SK-MEL-5 (cell line): ENCODE measurements at regions not wholly inside any gene's neighbourhood (a gene's known extent, or its start where the extent isn't known, plus 50 kb on each side); places are given as distances from the start of the nearest gene placed in this dataset.
"Not testable (repeated sequence)": the region's sequence is repeated elsewhere in the genome, so short reads cannot be mapped to it uniquely, and the experiment has no call there.

Experiments used
- DNase-seq: peaks from one replicate; pipeline ENCODE4 v3.0.0-alpha.2; 2016; ENCODE audit warnings: low read depth, low spot score
- in situ Hi-C: cut with HindIII; loops from 2 replicates; pipeline ENCODE4 v1.10.0; 2016; ENCODE audit warnings: low sequenced_read_pairs, high pct_unique_total_duplicates, low pct_unique_long_range_greater_than_20kb

GRCh38 chr14:51377186-51377585 lies 137.1 kb downstream of the TMX1 start:
- in situ Hi-C loops, DNase-seq: not testable (repeated sequence)

DNA sequence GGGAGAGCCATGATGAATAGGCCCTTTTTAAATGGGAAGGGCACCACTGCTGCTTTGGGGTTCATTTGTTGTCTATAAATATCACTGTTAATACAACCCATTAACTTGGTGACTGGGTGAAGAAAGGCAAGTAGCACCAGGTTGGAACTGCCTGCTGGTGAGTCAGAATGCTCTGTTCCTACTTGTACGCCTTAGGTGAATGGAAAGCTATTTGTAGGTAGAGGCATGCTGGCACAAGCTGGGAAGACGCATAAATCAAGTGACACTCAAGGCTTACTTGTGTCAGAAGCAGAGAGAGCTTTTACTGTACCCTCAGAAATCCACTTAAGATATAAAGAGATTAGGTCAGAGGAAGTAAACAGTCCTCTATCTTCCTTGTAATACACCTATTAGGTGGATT lies 142.5 kb downstream of the TMX1 start:
- in situ Hi-C loops = no loop called here
- no peak for DNase-seq

GRCh38 chr14:51386411-51386810 lies 146.4 kb downstream of the TMX1 start:
- DNase-seq = no peak

DNA sequence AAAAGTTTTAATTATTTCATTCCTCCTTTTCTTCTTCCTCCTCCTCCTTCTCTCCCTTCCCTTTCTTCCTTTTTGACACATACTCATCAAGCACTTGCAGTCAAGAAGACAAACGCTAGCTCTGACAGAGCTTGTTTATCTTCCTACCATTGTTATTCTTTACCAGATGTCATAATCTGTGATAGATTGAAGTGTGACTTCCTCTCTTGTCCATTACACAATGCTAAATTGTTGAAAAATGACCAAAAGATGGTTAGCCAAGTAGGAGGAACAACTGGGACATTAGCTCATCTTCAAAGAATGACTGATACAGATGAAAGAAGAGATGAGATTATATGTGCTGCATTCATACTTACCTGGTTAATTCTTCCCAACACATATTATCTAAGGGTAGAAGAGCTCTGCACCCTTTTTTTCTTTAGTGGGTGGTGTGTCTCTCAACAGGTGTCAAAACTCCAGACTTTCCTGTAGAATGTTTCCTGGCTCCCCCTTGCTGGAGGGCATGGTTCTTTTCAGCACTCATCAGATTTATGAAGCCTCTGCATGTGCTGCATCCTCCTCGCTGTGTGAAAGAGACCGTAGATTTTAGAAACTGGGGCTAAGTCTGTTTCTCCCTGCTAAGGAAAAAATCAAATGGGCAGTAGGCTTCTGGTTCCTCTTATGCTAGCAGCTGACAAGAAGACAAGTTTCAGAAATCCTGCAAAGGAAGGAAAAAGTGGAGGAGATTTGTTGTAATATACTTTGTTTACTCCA lies 147.1 kb downstream of the TMX1 start:
- DNase-seq = no peak
- in situ Hi-C loops = no loop called here

More at GRCh38 chr14:51386411-51386810, 146.4 kb downstream of the TMX1 start:
- in situ Hi-C loops = no loop called here

DNA sequence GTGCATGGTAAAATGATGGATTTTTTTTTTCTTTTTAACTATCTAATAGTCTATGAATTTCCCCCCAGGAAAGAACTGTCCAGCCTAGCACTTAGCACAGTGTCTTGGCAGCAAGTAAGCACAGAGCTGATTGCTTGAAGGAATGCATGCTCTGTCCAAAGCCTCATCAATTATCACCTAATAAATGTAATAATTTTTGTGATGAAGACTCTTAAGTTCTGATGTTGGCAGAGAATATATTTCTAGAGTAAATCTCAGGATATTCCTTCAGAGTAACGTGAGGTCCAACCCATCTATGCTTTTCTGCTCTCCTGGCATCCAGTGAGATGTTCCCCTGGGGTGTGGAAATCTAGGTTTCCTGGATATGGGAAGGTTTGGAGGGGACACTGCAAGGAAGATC lies 152.4 kb downstream of the TMX1 start:
- no peak for DNase-seq
- in situ Hi-C loops = no loop called here

GRCh38 chr14:51394384-51394783 lies 154.3 kb downstream of the TMX1 start:
- in situ Hi-C loops = no loop called here
- DNase-seq = peak; percentile 43

- no peak for DNase-seq
- in situ Hi-C loops = no loop called here
Observed at GRCh38 chr14:51394804-51395203, 154.8 kb downstream of the TMX1 start.

GRCh38 chr14:51395361-51395849 lies 155.4 kb downstream of the TMX1 start:
- in situ Hi-C loops = no loop called here
- DNase-seq = no peak

DNA sequence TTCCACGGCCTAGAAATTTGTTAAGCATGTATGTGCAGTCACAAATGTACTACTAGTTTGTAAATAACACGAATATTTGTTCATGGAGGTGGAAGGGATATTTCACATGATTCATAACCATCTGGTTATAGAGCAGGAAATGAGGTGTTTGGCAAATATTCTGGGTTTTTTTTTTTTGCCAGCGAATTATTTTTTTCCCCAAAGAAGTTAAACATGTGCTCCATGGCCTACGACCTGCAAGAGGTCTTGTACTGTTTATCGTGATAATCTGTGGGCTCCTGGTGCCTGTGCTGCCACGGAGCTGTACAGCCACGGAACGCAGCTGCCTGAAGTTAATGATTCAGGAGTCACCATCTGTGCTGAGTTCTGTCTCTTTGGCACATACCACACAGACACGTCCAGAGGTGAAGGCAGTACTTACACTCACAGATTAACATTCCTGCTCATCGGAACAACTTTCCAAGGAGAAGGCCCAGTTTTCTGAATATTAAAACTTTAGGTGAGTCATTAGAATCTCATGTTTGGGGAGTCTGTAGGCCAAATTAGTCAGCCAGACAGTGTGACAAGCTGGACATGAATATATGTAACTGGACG lies 156.3 kb downstream of the TMX1 start:
- DNase-seq = no peak
- in situ Hi-C loops = no loop called here

- in situ Hi-C loops = no loop called here
- DNase-seq = no peak
Observed at GRCh38 chr14:51398898-51399297, 158.9 kb downstream of the TMX1 start.

DNA sequence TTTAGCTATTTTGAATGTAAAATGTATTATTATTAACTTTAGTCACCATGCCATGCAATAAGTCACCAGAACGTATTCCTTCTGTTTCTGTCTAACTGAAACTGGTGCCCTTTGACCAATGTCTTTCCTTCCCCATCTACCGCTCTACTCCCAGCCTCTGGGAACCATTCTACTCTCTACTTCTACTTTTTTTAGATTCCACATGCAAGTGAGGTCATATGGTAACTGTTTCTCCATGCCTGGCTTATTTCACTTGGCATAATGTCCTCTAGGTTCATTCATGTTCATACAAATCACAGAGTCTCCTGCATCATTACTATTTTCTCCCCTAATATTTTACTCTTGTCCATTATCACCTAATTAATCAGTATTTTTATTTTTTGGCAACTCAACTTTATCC lies 160.1 kb downstream of the TMX1 start:
- DNase-seq = no peak
- in situ Hi-C loops = no loop called here

GRCh38 chr14:51401272-51401671 lies 161.2 kb downstream of the TMX1 start:
- DNase-seq = no peak
- in situ Hi-C loops = no loop called here

DNA sequence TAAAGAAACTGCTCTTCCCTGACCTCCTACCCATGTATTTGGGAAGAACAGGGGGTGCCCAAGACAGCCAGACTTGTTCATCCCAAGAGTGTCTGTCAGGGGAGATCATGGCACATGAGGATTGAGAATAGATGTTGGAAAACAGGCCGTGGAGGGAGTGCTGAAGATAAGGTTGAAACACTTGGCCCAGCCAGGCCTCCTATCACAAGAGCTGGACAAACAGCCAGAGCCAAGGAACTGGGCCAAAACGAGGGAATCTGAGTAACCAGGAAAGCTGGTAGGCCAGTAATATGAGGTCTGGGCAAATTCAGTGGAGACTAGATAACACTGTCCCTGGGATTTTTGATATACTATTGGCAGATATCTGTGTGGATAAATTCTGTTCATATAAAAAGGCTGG lies 161.7 kb downstream of the TMX1 start:
- in situ Hi-C loops = no loop called here

GRCh38 chr14:51410897-51411296 lies 170.8 kb downstream of the TMX1 start:
- peak; percentile 17 for DNase-seq
- in situ Hi-C loops = no loop called here

More for the DNA sequence above, 161.7 kb downstream of the TMX1 start:
- DNase-seq = no peak

DNA sequence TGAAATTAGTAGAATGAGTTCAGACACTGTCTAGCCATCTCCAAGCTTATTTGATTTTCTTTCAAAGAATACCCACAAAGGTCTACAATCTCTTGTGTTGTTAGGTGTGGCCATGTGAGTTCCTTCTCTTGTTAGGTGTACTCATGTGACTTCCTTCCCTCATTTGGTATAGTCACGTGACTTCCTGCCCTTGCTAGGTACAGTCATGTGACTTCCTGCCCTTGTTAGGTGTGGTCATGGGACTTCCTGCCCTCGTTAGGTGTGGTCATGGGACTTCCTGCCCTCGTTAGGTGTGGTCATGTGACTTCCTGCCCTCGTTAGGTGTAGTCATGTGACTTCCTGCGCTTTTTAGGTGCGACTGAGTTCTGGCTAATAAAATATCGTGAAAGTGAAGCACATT lies 179.6 kb downstream of the TMX1 start:
- DNase-seq = no peak
- in situ Hi-C loops = no loop called here

DNA sequence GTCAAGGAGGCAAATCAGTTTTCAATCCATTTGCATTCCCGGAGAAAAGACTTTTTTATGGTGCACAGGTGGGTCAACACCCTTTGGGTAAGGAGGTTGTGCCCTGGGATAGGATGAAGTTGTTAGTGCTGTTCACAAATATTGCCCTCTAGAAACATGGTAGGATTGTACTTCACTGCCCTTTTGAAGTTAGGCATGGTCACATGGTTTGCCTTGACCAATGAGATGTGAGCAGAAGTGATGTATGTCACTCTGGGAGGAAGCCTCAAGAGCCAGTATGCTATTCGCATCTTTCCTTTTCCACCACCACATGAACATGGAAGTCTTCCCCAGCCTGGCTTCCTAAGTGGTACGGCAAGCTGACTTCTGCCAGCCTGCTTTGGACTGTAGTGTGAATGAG lies 182.7 kb downstream of the TMX1 start:
- in situ Hi-C loops = no loop called here

DNA sequence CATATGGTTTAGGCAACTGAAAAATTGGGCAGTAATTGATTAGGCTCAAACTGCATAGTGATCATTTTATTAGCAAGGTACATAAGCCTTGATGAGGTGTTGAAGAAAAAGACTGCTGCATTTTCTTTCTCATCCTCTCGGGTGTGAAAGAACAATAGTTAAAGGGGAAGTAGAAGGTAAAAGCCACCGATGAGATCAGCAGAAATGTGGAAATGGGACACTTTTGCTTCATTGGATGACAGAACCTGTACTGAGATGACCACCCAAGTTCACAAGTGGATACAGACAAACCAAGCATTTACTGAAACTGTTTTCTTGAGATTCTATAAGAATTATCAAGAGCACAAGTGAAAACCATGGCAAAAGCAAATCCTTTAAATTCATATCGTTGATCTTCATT lies 184.0 kb downstream of the TMX1 start:
- no peak for DNase-seq
- in situ Hi-C loops = no loop called here

More for the DNA sequence above, 182.7 kb downstream of the TMX1 start:
- no peak for DNase-seq

GRCh38 chr14:51424561-51425251 lies 184.7 kb downstream of the TMX1 start:
- in situ Hi-C loops = no loop called here
- peak; percentile 10 for DNase-seq

DNA sequence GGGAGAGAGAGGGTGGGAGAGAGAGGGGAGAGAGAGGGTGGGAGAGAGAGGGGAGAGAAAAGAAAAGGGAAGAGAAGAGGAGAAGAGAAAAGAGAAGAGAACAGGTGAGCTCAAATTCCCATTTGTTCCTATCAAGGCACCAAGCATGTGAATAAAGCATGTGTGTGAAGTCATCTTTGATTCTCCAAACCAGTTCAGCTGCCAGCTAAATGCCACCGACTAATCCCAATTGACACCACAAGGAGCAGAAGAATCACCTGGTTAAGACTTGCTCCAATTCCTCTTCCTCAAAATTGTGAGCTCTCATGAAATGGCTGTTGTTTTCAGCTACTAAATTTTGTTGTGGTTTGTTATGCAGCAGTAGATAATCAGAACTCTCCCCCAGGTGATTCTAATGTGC lies 188.9 kb downstream of the TMX1 start:
- in situ Hi-C loops = no loop called here
- peak; percentile 13 for DNase-seq
